GM13977 (cell line): ENCODE measurements at regions not wholly inside any gene's neighbourhood (a gene's known extent, or its start where the extent isn't known, plus 50 kb on each side); places are given as distances from the start of the nearest gene placed in this dataset.

ENCODE experiments used
- DNase-seq: peaks from one replicate; pipeline ENCODE4 v3.0.0; 2012; ENCODE audit warnings: low spot score
- in situ Hi-C: fragments of 300-500 bp; cut with MboI; formaldehyde crosslinking; loops from one replicate; pipeline ENCODE4 v1.12.0; 2022; ENCODE audit warnings: low sequenced_read_pairs, low pct_unique_long_range_greater_than_20kb, mixed read lengths, inconsistent platforms; ENCODE audit not compliant: unreplicated experiment
- TF ChIP-seq, protein P1 (sequence below): IDR thresholded peaks from 2 replicates; pipeline ENCODE4 v1.5.1; 2012; ENCODE audit warnings: mild to moderate bottlenecking, control low read depth; ENCODE audit not compliant: insufficient read depth; ENCODE audit errors: extremely low read depth, missing control alignments

- no peak for DNase-seq
- TF ChIP-seq, protein P1, sequence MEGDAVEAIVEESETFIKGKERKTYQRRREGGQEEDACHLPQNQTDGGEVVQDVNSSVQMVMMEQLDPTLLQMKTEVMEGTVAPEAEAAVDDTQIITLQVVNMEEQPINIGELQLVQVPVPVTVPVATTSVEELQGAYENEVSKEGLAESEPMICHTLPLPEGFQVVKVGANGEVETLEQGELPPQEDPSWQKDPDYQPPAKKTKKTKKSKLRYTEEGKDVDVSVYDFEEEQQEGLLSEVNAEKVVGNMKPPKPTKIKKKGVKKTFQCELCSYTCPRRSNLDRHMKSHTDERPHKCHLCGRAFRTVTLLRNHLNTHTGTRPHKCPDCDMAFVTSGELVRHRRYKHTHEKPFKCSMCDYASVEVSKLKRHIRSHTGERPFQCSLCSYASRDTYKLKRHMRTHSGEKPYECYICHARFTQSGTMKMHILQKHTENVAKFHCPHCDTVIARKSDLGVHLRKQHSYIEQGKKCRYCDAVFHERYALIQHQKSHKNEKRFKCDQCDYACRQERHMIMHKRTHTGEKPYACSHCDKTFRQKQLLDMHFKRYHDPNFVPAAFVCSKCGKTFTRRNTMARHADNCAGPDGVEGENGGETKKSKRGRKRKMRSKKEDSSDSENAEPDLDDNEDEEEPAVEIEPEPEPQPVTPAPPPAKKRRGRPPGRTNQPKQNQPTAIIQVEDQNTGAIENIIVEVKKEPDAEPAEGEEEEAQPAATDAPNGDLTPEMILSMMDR = no peak
- in situ Hi-C loops = no loop called here
These were observed 142.5 kb upstream of the VLDLR start for GRCh38 chr9:2479056-2479565.

- TF ChIP-seq, protein P1 = no peak
- DNase-seq = no peak
- in situ Hi-C loops = no loop called here
These were observed 141.2 kb upstream of the VLDLR start for GRCh38 chr9:2480255-2480837.

GRCh38 chr9:2481216-2481615 is 140.4 kb upstream of the VLDLR start:
- no peak for DNase-seq
- in situ Hi-C loops = no loop called here
- TF ChIP-seq, protein P1 = no peak

DNA sequence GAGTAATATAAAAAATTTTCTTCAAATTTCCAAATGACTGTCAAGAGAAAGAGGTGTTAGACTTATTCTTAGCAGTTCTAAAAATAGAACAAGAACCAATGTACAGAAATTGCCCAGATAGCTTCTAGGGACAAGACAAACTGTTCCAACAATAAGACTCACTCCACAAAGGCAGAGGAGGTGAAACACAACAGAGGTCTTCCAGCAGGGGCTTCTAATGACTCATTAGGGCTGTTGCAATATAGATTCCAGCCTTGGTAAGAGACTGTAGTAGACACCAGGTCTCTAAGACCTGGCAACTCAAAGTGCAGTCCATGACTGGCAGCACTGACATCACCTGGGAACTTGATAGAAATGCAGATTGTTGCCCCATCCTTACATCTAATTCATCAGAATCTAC is 134.6 kb upstream of the VLDLR start:
- TF ChIP-seq, protein P1 = no peak
- in situ Hi-C loops = no loop called here
- DNase-seq = no peak

GRCh38 chr9:2489838-2490314 is 131.7 kb upstream of the VLDLR start:
- TF ChIP-seq, protein P1 = no peak
- in situ Hi-C loops = no loop called here
- no peak for DNase-seq

- DNase-seq = no peak
- in situ Hi-C loops = no loop called here
- TF ChIP-seq, protein P1 = no peak
These were observed 129.4 kb upstream of the VLDLR start for GRCh38 chr9:2492161-2492560.
